ENCODE measurements at regions not wholly inside any gene's neighbourhood (a gene's known extent, or its start where the extent isn't known, plus 50 kb on each side); places are given as distances from the start of the nearest gene placed in this dataset.

- no peak for TF ChIP-seq CTCF (IDR thresholded peaks at IDR 0.05; ENCODE audit: borderline replicate concordance, insufficient read depth, low read depth, low read length)
- no peak overlapping the region for H3K4me3 ChIP-seq (ENCODE audit: low read depth, low read length)
Observed at GRCh38 chr7:20865684-20866083, 79.0 kb upstream of the SP8 start.

- H3K4me3 ChIP-seq (ENCODE audit: low read depth, low read length): no peak overlapping the region
- TF ChIP-seq CTCF (IDR thresholded peaks at IDR 0.05; ENCODE audit: borderline replicate concordance, insufficient read depth, low read depth, low read length): no peak
Observed at GRCh38 chr7:20870977-20871376, 84.3 kb upstream of the SP8 start.

GRCh38 chr7:20892776-20893175, 106.1 kb upstream of the SP8 start:
- TF ChIP-seq CTCF (IDR thresholded peaks at IDR 0.05; ENCODE audit: borderline replicate concordance, insufficient read depth, low read depth, low read length): no peak
- H3K4me3 ChIP-seq (ENCODE audit: low read depth, low read length): no peak overlapping the region

GRCh38 chr7:20894806-20895205, 108.1 kb upstream of the SP8 start:
- no peak overlapping the region for H3K4me3 ChIP-seq (ENCODE audit: low read depth, low read length)
- TF ChIP-seq CTCF (IDR thresholded peaks at IDR 0.05; ENCODE audit: borderline replicate concordance, insufficient read depth, low read depth, low read length): no peak

GRCh38 chr7:20895563-20895962, 108.9 kb upstream of the SP8 start:
- TF ChIP-seq CTCF (IDR thresholded peaks at IDR 0.05; ENCODE audit: borderline replicate concordance, insufficient read depth, low read depth, low read length): no peak
- no peak overlapping the region for H3K4me3 ChIP-seq (ENCODE audit: low read depth, low read length)

- no peak overlapping the region for H3K4me3 ChIP-seq (ENCODE audit: low read depth, low read length)
- no peak for TF ChIP-seq CTCF (IDR thresholded peaks at IDR 0.05; ENCODE audit: borderline replicate concordance, insufficient read depth, low read depth, low read length)
Observed at GRCh38 chr7:20896996-20897395, 110.3 kb upstream of the SP8 start.

- TF ChIP-seq CTCF (IDR thresholded peaks at IDR 0.05; ENCODE audit: borderline replicate concordance, insufficient read depth, low read depth, low read length): no peak
- no peak overlapping the region for H3K4me3 ChIP-seq (ENCODE audit: low read depth, low read length)
Observed at GRCh38 chr7:20906801-20907453, 120.2 kb upstream of the SP8 start.
